GM21447 (cell line): ENCODE measurements at regions not wholly inside any gene's neighbourhood (a gene's known extent, or its start where the extent isn't known, plus 50 kb on each side); places are given as distances from the start of the nearest gene placed in this dataset.

ENCODE experiments used
- ATAC-seq: cut with Tn5 transposase; IDR thresholded peaks from one replicate; pipeline ENCODE4 v1.9.1; 2021; ENCODE audit not compliant: unreplicated experiment

- ATAC-seq, result no peak
Observed at GRCh38 chr16:9248162-9248561, 156.7 kb downstream of the HAPSTR1 start.

GRCh38 chr16:9249534-9249933 lies 158.1 kb downstream of the HAPSTR1 start:
- no peak for ATAC-seq

- ATAC-seq, result no peak
Observed at GRCh38 chr16:9251026-9251425, 159.6 kb downstream of the HAPSTR1 start.

- ATAC-seq, result no peak
Observed at GRCh38 chr16:9254863-9255262, 163.4 kb downstream of the HAPSTR1 start.

DNA sequence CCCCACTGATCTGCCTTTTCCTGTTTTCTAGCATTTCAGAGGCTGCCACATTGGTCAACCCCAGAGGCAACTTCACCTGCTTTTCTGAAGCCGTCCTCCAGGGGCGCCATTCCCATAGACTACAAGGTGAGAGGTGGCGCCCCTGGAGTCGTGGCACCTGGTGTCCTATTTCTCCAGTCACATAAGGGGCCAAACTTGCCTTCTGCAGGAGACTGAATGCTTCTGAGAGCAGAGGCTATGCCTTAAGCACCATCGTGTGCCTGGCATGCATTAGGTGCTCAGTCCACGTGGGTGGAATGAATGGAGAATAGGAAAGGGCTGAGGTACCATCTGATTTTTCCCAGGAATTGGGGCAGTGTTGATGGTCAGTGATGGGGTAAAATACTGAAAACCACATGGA lies 164.8 kb downstream of the HAPSTR1 start:
- ATAC-seq, result no peak

DNA sequence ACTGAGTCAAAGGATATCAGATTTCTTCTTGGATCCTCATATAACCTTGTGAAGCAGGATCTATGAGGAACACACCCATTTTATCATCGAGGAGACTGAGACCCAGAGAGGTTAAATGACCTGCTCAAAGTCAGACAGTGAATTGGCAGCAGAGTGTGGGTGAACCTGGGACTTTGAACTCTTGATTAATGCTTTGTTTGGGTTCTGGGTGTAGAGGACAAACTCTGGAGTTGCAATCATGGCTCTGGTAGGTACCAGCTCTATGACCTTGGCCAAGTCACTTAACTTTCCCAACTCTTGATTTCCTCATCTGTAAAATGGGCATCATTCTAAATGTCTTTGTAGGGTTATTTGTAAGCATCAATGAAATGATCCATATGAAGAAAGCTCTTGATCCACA lies 166.4 kb downstream of the HAPSTR1 start:
- no peak for ATAC-seq

DNA sequence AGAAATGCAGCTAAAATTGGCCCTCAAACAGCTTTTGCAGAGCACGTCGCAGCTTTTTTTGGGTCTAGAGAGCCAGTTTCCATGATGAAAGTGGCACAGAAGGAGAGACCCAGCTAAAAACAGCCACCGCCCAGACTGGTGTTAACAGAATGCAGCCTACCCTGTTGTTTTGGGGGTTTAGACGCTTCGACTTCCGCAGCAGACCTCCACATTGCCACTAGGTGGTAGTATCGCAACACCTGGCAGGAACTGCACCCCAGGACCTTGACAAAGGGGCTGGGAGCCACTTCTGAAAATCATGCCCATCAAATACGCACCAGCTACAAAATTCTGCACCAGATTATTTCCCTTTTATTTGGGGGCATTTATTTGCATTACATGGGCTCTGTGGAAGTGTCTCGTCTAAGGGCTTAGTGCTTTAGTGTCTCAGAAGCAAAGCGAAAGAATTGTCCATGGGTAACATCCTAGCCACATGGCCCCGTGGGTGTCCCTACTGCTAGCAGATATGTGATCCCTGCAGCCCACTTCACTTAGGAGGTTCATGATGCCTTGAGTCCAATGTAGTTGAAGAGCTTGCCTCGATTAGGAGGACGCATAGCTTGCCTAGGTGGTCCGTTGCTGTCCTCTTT lies 167.1 kb downstream of the HAPSTR1 start:
- peak; percentile 69 for ATAC-seq

- no peak for ATAC-seq
Observed at GRCh38 chr16:9259914-9260608, 168.6 kb downstream of the HAPSTR1 start.

DNA sequence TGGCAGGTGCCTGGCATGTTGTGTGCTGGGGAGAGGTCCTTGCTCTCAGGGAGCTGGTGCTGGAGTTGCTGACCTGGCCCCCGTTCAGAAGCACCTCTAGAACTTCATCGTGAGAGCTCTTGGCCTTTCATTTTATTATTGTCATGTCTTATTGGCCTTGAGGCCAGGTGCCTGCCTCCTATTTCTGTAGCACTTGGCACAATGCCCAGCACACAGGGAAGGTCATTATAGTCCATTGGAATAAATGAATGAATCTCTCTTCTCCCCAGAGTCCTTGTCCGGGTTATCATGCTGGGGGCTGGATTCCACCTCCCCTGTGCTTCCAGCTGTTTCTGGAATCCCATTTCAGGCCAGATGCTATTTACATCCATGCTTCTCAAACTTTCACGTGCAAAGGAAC lies 169.2 kb downstream of the HAPSTR1 start:
- no peak for ATAC-seq

DNA sequence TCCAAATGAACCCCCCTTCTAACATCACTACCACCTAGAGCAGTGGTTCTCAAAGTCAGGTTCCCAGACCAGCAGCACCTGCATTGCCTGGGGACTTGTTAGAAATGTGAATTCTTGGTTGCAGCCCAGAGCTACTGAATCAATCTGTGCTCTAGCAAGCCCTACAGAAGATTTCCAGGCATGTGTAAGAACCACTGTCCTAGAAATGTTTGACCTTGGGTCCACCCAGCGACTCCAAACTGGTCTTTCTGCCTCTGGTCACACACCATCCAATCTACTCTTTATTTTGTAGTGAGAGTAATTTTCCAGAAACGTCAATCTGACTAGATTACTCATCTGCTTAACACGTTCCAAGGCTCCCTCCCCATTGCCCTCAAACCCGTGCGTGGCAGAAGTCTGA lies 169.9 kb downstream of the HAPSTR1 start:
- ATAC-seq, result no peak

DNA sequence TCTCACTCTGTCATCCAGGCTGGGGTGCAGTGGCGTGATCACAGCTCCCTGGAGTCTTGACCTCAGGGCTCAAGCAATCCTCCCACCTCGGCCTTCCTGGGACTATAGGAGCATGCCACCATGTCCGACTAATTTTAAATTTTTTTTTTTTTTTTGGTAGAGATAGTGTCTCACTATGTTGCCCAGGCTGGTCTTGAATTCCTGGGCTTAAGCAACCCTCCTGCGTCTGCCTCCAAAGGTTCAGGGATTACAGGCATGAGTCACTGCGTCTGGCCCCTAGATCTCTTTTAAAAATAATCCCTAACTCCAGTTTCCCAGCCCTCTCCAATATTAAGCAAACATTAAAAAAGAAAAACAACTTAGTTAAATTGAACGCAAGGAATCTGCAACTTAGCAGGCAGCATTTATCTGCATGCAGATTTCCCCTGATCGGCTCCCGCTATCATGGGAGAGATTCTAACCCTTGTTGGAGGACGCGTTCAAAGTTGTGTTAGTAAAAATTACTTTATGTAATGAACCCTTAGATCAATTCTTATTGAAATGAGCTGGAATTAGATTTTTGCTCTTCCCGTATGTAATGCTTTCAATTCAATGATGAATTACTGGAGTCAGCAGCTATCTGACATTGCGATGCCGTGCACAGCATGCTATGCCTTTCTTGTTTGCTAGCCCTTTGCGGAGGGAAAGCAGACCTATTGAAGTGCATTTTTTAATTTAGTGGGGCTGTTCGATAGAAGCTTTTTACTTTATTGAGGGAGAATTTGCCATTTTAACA lies 171.7 kb downstream of the HAPSTR1 start:
- ATAC-seq, result no peak

DNA sequence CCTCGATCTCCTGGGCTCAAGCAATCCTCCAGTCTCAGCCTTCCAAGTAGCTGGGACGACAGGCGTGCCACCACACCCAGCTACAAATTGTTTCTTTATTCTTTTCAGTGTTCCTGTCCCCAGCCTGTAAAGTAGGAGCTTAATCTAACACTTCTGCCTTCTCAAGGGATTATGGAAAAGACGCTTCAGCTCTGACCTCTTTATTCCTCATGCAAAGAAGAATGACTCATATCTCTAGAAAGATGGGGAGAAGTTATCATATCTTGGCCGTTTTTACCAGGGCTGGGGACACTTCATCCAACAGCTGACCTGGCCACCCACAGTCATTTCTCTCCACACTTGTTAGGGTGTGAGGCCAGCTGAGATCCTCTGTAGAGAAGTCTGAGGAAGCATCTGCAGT lies 172.6 kb downstream of the HAPSTR1 start:
- no peak for ATAC-seq

DNA sequence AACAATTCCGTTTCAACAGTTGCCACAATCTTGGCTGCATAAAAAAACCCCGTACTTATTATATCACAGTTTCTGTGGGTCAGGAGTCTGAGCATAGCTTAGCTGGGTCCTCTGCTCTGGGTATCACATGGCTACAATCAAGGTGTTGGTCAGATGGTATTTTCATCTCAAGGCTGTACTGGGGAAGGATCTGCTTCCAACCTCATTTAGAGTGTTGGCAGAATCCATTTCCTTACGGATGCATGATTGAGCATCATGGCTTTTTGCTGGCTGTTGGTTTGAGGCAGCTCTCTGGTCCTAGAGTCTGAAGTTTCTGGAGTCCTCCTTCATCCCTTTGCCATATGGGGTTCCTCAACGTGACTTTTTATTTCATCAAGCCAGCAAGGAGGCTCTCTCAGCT lies 177.0 kb downstream of the HAPSTR1 start:
- ATAC-seq, result no peak

DNA sequence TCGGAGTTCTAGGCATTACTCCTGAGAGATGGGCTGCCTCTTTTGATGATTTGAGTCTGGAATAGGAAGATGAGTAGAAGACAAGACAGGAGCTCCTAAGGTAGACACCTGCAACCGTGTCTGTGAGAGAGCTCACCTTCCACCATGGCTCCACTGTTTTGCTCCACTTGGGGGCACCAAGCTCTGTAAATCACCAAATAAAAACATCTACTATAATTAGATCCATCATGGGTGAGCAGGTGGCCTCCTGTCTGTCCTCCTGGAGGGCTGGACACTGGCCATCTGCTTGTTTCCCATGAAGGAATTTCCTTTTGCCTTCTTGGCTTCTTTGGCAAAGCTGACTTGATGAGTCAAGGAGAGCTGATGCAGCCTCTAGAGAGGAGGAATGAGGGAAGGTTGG lies 179.0 kb downstream of the HAPSTR1 start:
- ATAC-seq, result no peak

DNA sequence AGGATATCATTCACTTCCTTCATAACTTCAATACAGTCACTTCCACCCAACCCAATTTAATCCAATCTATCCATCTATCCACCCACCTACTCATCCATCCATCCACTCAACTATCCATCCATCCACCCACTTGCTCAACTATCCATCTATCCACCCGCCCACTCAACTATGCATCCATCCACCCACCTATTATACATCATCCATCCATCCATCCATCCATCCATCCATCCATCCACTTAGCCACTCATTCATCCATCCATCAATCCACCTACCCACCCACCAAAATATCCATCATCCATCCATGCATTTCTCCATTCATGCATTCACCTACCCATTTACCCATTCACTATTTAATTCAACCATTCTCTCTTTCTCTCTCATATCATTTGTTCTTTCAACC lies 179.5 kb downstream of the HAPSTR1 start:
- ATAC-seq, result no peak

DNA sequence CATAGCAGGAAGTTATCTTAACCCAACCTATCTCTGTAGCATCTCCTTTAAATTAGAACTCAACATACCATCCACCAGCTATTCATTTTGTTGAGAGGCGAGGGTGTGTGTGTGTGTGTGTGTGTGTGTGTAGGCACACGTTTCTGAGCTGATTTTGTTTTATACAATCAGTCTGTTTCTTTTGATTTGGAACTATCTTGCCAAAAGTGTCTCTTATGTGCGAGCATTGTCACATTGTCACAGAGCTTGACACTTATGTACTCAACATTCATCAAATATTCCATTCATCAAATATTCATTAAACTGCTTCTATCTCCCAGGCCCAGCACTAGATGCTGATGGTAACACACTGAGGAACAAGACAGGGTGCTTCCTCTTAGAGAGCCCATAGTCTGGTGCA lies 180.4 kb downstream of the HAPSTR1 start:
- ATAC-seq, result no peak

DNA sequence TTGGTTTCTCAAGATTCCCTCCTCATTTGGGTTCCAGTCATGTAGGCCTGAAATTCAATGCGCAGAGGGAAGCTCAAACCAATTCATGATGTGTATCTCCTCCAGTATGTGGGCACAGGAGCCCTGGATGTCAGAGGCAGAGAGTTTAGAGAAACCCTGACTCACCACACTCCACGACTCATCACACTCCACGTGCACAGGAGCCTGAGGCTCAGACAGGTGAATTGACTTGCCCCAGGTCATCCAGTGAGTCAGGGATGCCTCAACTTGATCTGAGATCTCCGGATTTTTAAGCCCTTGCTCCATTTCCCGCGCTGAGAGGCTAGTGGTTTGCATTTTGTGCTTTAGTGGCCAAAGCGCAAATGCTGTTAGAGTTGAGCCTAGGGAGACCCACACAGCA lies 183.9 kb downstream of the HAPSTR1 start:
- ATAC-seq, result no peak

- no peak for ATAC-seq
Observed at GRCh38 chr16:9275816-9276354, 184.4 kb downstream of the HAPSTR1 start.

DNA sequence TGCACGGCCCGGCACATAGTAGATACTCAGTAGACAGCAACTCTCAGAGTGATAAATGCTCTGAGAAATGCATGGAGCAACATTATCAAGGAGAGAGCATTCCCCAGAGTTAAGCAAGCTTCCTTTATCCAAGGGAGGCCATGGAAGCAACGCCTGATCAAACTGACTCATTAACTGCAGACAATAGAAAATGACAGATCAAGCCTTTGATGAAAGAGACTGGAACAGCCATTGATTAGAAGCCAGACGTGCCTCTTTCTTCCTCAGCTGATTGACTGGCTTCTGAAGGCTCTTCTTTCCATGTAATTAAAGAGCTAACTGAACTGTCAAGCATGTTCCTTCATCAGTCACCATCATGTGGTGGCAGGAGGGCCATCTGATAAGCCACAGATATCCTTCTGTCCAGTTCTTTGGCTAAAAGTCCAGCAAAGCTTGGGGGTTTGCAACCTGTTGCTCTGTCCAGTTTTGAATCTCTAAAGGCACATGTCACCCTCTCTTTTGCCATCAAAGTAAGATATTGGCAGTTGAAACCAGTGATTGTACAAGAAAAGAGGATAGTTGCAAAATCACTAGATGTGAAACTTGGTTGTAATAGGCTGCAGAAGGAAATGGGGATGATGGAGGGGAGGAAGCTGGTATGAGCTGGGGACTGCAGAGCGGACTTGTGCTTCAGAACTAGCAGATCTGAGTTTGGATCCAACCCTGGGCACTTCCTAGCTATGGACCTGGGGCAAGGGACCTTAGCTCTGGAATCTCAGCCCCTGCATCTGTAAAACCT lies 188.0 kb downstream of the HAPSTR1 start:
- no peak for ATAC-seq

- no peak for ATAC-seq
Observed at GRCh38 chr16:9280069-9280466, 188.6 kb downstream of the HAPSTR1 start.

DNA sequence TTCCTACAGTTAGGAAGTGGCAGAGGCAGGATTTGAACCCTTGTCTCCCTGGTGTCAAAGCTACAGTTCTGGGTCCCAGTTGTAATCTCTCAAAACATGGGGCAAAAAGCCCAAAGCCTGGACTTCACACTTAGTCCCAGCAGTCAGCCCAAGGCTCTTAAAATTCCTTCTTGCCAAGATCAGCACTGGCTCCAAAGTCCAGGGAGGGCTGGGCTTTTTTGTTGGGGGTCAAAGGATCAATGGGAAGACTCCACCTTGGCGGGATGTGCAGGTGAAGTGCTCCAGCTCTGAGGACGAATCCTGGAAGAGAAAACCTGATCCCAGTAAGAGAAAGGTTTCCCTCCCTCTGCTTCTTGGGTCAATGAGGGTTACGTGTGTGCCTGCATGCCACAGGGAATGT lies 195.5 kb downstream of the HAPSTR1 start:
- ATAC-seq, result no peak
